Cerebellar cortex (tissue), 1 donor: ENCODE measurements at regions not wholly inside any gene's neighbourhood (a gene's known extent, or its start where the extent isn't known, plus 50 kb on each side); places are given as distances from the start of the nearest gene placed in this dataset.
"Not testable (repeated sequence)": the region's sequence is repeated elsewhere in the genome, so short reads cannot be mapped to it uniquely, and the experiment has no call there.

Experiments used
- DNase-seq: peaks from one replicate; pipeline ENCODE4 v3.0.0-alpha.2; 2015; ENCODE audit warnings: low spot score

- DNase-seq: not testable (repeated sequence)
These were observed 106.6 kb upstream of the TERB2 start for GRCh38 chr15:44849701-44850403.

GRCh38 chr15:44853304-44853950 lies 103.1 kb upstream of the TERB2 start:
- DNase-seq: peak; percentile 24

GRCh38 chr15:44854696-44855095 lies 101.8 kb upstream of the TERB2 start:
- DNase-seq: not testable (repeated sequence)

- DNase-seq: not testable (repeated sequence)
These were observed 100.2 kb upstream of the TERB2 start for GRCh38 chr15:44856284-44856683.

GRCh38 chr15:44857164-44857710 lies 99.2 kb upstream of the TERB2 start:
- DNase-seq: not testable (repeated sequence)

- not testable (repeated sequence) for DNase-seq
These were observed 97.4 kb upstream of the TERB2 start for GRCh38 chr15:44859088-44859487.

- DNase-seq: not testable (repeated sequence)
These were observed 96.3 kb upstream of the TERB2 start for GRCh38 chr15:44860168-44860567.

- no peak for DNase-seq
These were observed 95.0 kb upstream of the TERB2 start for GRCh38 chr15:44861439-44861910.

- no peak for DNase-seq
These were observed 94.6 kb upstream of the TERB2 start for GRCh38 chr15:44861917-44862316.

- not testable (repeated sequence) for DNase-seq
These were observed 93.6 kb upstream of the TERB2 start for GRCh38 chr15:44862866-44863265.

- not testable (repeated sequence) for DNase-seq
These were observed 88.4 kb upstream of the TERB2 start for GRCh38 chr15:44868100-44868499.

- DNase-seq: not testable (repeated sequence)
These were observed 86.4 kb upstream of the TERB2 start for GRCh38 chr15:44870125-44870524.

- no peak for DNase-seq
These were observed 83.4 kb upstream of the TERB2 start for GRCh38 chr15:44873103-44873502.

- DNase-seq: no peak
These were observed 77.4 kb upstream of the TERB2 start for GRCh38 chr15:44879066-44879465.

GRCh38 chr15:44882499-44882968 lies 74.0 kb upstream of the TERB2 start:
- DNase-seq: no peak

- no peak for DNase-seq
These were observed 73.1 kb upstream of the TERB2 start for GRCh38 chr15:44883199-44883877.

- not testable (repeated sequence) for DNase-seq
These were observed 57.4 kb upstream of the TERB2 start for GRCh38 chr15:44898890-44899651.

GRCh38 chr15:44899775-44900174 lies 56.7 kb upstream of the TERB2 start:
- not testable (repeated sequence) for DNase-seq

- not testable (repeated sequence) for DNase-seq
These were observed 55.7 kb upstream of the TERB2 start for GRCh38 chr15:44900796-44901195.

GRCh38 chr15:44903281-44903680 lies 53.2 kb upstream of the TERB2 start:
- DNase-seq: not testable (repeated sequence)

- not testable (repeated sequence) for DNase-seq
These were observed 51.7 kb upstream of the TERB2 start for GRCh38 chr15:44904651-44905340.
